H9 (cell line): ENCODE measurements at regions not wholly inside any gene's neighbourhood (a gene's known extent, or its start where the extent isn't known, plus 50 kb on each side); places are given as distances from the start of the nearest gene placed in this dataset.

Source experiments
- DNase-seq: peaks from one replicate; pipeline ENCODE4 v3.0.0-alpha.2; 2017
- H2AFZ ChIP-seq: one replicate; pipeline ENCODE4 v1.6.1; 2013; ENCODE audit warnings: mild to moderate bottlenecking, low read length, control low read depth, moderate library complexity
- H2AK5ac ChIP-seq: 2 replicates; pipeline ENCODE4 v1.6.1; 2013; ENCODE audit warnings: low read length, control low read depth, mixed read lengths; ENCODE audit not compliant: insufficient read length
- H2BK120ac ChIP-seq: one replicate; pipeline ENCODE4 v1.6.1; 2013; ENCODE audit warnings: low read depth, mild to moderate bottlenecking, low read length, control low read depth, inconsistent platforms; ENCODE audit not compliant: poor library complexity, severe bottlenecking
- H2BK12ac ChIP-seq: 2 replicates; pipeline ENCODE4 v1.6.1; 2013; ENCODE audit warnings: low read length, control low read depth, mixed read lengths, low read depth; ENCODE audit not compliant: insufficient read length
- H2BK15ac ChIP-seq: 2 replicates; pipeline ENCODE4 v1.6.1; 2013; ENCODE audit warnings: low read depth, low read length, control low read depth
- H2BK20ac ChIP-seq: one replicate; pipeline ENCODE4 v1.6.1; 2013; ENCODE audit warnings: low read depth, mild to moderate bottlenecking, low read length, control low read depth, inconsistent platforms; ENCODE audit not compliant: poor library complexity, severe bottlenecking
- H2BK5ac ChIP-seq: 2 replicates; pipeline ENCODE4 v1.6.1; 2013; ENCODE audit warnings: low read length, control low read depth, mixed read lengths; ENCODE audit not compliant: insufficient read length
- H3K14ac ChIP-seq: 2 replicates; pipeline ENCODE4 v1.6.1; 2013; ENCODE audit warnings: low read length, control low read depth; ENCODE audit not compliant: insufficient read depth
- H3K18ac ChIP-seq: 2 replicates; pipeline ENCODE4 v1.6.1; 2013; ENCODE audit warnings: low read depth, mild to moderate bottlenecking, mixed read lengths, low read length, control low read depth; ENCODE audit not compliant: insufficient read length
- H3K23ac ChIP-seq: 2 replicates; pipeline ENCODE4 v1.6.1; 2013; ENCODE audit warnings: low read length, control low read depth, mixed read lengths, low read depth; ENCODE audit not compliant: insufficient read length
- H3K23me2 ChIP-seq: 2 replicates; pipeline ENCODE4 v1.6.1; 2013; ENCODE audit warnings: low read depth, mild to moderate bottlenecking, mixed read lengths, low read length, control low read depth; ENCODE audit not compliant: insufficient read length, poor library complexity, severe bottlenecking
- H3K27ac ChIP-seq: 2 replicates; pipeline ENCODE4 v1.5.1; 2013; ENCODE audit warnings: low read length, control low read depth, mixed read lengths, low read depth; ENCODE audit not compliant: insufficient read length
- H3K27me3 ChIP-seq: 2 replicates; pipeline ENCODE4 v1.6.1; 2013; ENCODE audit warnings: low read length, control low read depth, inconsistent platforms; ENCODE audit not compliant: insufficient read depth
- H3K4ac ChIP-seq: 2 replicates; pipeline ENCODE4 v1.6.1; 2013; ENCODE audit warnings: low read depth, mild to moderate bottlenecking, control low read depth, inconsistent platforms, low read length, moderate library complexity
- H3K4me1 ChIP-seq: 2 replicates; pipeline ENCODE4 v1.6.1; 2013; ENCODE audit warnings: low read length, control low read depth, inconsistent platforms; ENCODE audit not compliant: insufficient read depth
- H3K4me2 ChIP-seq: 2 replicates; pipeline ENCODE4 v1.6.1; 2013; ENCODE audit warnings: low read length, control low read depth, mixed read lengths; ENCODE audit not compliant: insufficient read length, insufficient read depth
- H3K56ac ChIP-seq: 2 replicates; pipeline ENCODE4 v1.6.1; 2013; ENCODE audit warnings: low read depth, mild to moderate bottlenecking, mixed read lengths, low read length, control low read depth; ENCODE audit not compliant: insufficient read length
- H3K79me1 ChIP-seq: 2 replicates; pipeline ENCODE4 v1.6.1; 2013; ENCODE audit warnings: low read depth, mild to moderate bottlenecking, moderate library complexity, low read length, control low read depth, inconsistent platforms; ENCODE audit not compliant: insufficient read depth, poor library complexity, severe bottlenecking
- H3K79me2 ChIP-seq: 2 replicates; pipeline ENCODE4 v1.6.1; 2013; ENCODE audit warnings: low read length, control low read depth, inconsistent platforms; ENCODE audit not compliant: insufficient read depth
- H3K9ac ChIP-seq: 2 replicates; pipeline ENCODE4 v1.6.1; 2013; ENCODE audit warnings: low read length, control low read depth, mixed read lengths; ENCODE audit not compliant: insufficient read length; ENCODE audit errors: extremely low read depth
- H3K9me3 ChIP-seq: one replicate; pipeline ENCODE4 v1.6.1; 2013; ENCODE audit warnings: low read depth, low read length, inconsistent platforms; ENCODE audit not compliant: control insufficient read depth
- H3T11ph ChIP-seq: one replicate; pipeline ENCODE4 v1.6.1; 2013; ENCODE audit warnings: mild to moderate bottlenecking, low read length, control low read depth, inconsistent platforms
- H4K20me1 ChIP-seq: one replicate; pipeline ENCODE4 v1.6.1; 2013; ENCODE audit not compliant: control insufficient read depth, insufficient read length, insufficient read depth
- H4K5ac ChIP-seq: 2 replicates; pipeline ENCODE4 v1.6.1; 2013; ENCODE audit warnings: low read depth, mild to moderate bottlenecking, mixed read lengths, low read length, control low read depth; ENCODE audit not compliant: insufficient read length
- H4K8ac ChIP-seq: replicated peaks from 2 replicates; pipeline ENCODE4 v1.6.1; 2013; ENCODE audit warnings: low read length, control low read depth, mixed read lengths, low read depth; ENCODE audit not compliant: insufficient read length
- H4K91ac ChIP-seq: 2 replicates; pipeline ENCODE4 v1.6.1; 2013; ENCODE audit warnings: low read depth, mild to moderate bottlenecking, moderate library complexity, mixed read lengths, low read length, control low read depth; ENCODE audit not compliant: insufficient read length
- H3K27ac Mint-ChIP-seq, 3 experiments: 2 replicates in 2 of 3; 3 replicates in 1 of 3; pipeline ENCODE4 v1.8.0; 2020 to 2021; ENCODE audit warnings: mixed read lengths in 3 of 3, mild to moderate bottlenecking in 1 of 3, moderate library complexity in 1 of 3
- H3K27me3 Mint-ChIP-seq: 2 replicates; pipeline ENCODE4 v1.8.0; 2021; ENCODE audit warnings: low read depth, mild to moderate bottlenecking, moderate library complexity, mixed read lengths
- H3K36me3 Mint-ChIP-seq, 3 experiments: 2 replicates in 2 of 3; 3 replicates in 1 of 3; pipeline ENCODE4 v1.8.0; 2020 to 2021; ENCODE audit warnings: low read depth in 3 of 3, mixed read lengths in 3 of 3; ENCODE audit not compliant: insufficient read depth in 1 of 3
- H3K4me1 Mint-ChIP-seq, 2 experiments: 2 replicates each; pipeline ENCODE4 v1.8.0; 2020; ENCODE audit warnings: mixed read lengths in 2 of 2
- H3K4me3 Mint-ChIP-seq, 2 experiments: 2 replicates in 1 of 2; 3 replicates in 1 of 2; pipeline ENCODE4 v1.8.0; 2020 to 2021; ENCODE audit warnings: mild to moderate bottlenecking in 2 of 2, mixed read lengths in 2 of 2, moderate library complexity in 1 of 2
- H3K9me3 Mint-ChIP-seq, 2 experiments: 2 replicates in 1 of 2; 3 replicates in 1 of 2; pipeline ENCODE4 v1.8.0; 2020; ENCODE audit warnings: mild to moderate bottlenecking in 2 of 2, mixed read lengths in 2 of 2, moderate library complexity in 1 of 2
- WGBS: extraction: QIAGEN DNeasy Blood & Tissue Kit; methylation state at CpG from one replicate; pipeline ENCODE4 v1.1.7; 2013; ENCODE audit warnings: missing lambda C conversion rate, low lambda C conversion rate, mixed read lengths; ENCODE audit not compliant: insufficient read length; ENCODE audit errors: extremely low coverage; 5-methylcytosine and 5-hydroxymethylcytosine counted together
- TF ChIP-seq, protein P1 (sequence below): fragments of 200-600 bp; sonication (generic); conservative IDR thresholded peaks from 3 replicates; pipeline ENCODE4 v1.8.0; 2021; ENCODE audit warnings: antibody characterized with exemption, mild to moderate bottlenecking

GRCh38 chr15:39426552-39427532 is 154.0 kb upstream of the THBS1 start:
- no peaks in the 10 kb centered on the region for H3K9me3 ChIP-seq

More at GRCh38 chr15:39426552-39427532, 154.0 kb upstream of the THBS1 start:
- Histone ChIP-seq H3K56ac (no peak overlapping the region), H2BK120ac (no peak overlapping the region), H3K4me1 (no peaks in the 10 kb centered on the region), H3K9ac (no peak overlapping the region), H3K23me2 (no peaks in the 10 kb centered on the region), H3K27me3 (no peaks in the 10 kb centered on the region), H3K4ac (no peak overlapping the region), H4K91ac (no peak overlapping the region), H3K79me1 (no peaks in the 10 kb centered on the region), H3K4me2 (no peak overlapping the region), H4K5ac (no peak overlapping the region), H2AFZ (no peak overlapping the region), H3K18ac (no peak overlapping the region), H4K8ac (no peak overlapping the region), H2BK20ac (no peak overlapping the region), H3K14ac (no peak overlapping the region), H2BK5ac (no peak overlapping the region), H3T11ph (no peak overlapping the region), H2BK15ac (no peak overlapping the region), H2AK5ac (no peak overlapping the region), H4K20me1 (no peaks in the 10 kb centered on the region), H3K79me2 (no peaks in the 10 kb centered on the region), H3K27ac (no peak overlapping the region), H3K23ac (no peak overlapping the region), H2BK12ac (no peak overlapping the region)
- WGBS = no CpG with 5 or more reads among the region's 19 CpGs
- Mint-ChIP-seq H3K36me3 (no peaks in the 10 kb centered on the region; a peak in 1 of 7 replicates), H3K9me3 (no peaks in the 10 kb centered on the region; a peak in 1 of 5 replicates), H3K4me1 (peaks cover 5 to 6% of the 10 kb centered on the region in 2 experiments; a peak in 3 of 4 replicates), H3K27me3 (no peaks in the 10 kb centered on the region; the same call in 1 of the 2 replicates), H3K4me3 (no peak overlapping the region), H3K27ac (no peak overlapping the region)
- TF ChIP-seq, protein P1, sequence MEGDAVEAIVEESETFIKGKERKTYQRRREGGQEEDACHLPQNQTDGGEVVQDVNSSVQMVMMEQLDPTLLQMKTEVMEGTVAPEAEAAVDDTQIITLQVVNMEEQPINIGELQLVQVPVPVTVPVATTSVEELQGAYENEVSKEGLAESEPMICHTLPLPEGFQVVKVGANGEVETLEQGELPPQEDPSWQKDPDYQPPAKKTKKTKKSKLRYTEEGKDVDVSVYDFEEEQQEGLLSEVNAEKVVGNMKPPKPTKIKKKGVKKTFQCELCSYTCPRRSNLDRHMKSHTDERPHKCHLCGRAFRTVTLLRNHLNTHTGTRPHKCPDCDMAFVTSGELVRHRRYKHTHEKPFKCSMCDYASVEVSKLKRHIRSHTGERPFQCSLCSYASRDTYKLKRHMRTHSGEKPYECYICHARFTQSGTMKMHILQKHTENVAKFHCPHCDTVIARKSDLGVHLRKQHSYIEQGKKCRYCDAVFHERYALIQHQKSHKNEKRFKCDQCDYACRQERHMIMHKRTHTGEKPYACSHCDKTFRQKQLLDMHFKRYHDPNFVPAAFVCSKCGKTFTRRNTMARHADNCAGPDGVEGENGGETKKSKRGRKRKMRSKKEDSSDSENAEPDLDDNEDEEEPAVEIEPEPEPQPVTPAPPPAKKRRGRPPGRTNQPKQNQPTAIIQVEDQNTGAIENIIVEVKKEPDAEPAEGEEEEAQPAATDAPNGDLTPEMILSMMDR = no peak
- no peak for DNase-seq
